ENCODE measurements at regions not wholly inside any gene's neighbourhood (a gene's known extent, or its start where the extent isn't known, plus 50 kb on each side); places are given as distances from the start of the nearest gene placed in this dataset.

GRCh38 chr7:18151422-18151821 lies 123.8 kb upstream of the PRPS1L1 start:
- TF ChIP-seq CTCF (IDR thresholded peaks at IDR 0.05; ENCODE audit: extremely low read depth in 1 of 2, insufficient read depth in 1 of 2, low read depth in 1 of 2, low read length in 2 of 2) (no peak), EZH2 (IDR thresholded peaks at IDR 0.05; ENCODE audit: borderline replicate concordance, low read depth, low read length, severe bottlenecking) (no peak)

Data from endothelial cell of umbilical vein (primary cell).